GM12874 (cell line): ENCODE measurements at regions not wholly inside any gene's neighbourhood (a gene's known extent, or its start where the extent isn't known, plus 50 kb on each side); places are given as distances from the start of the nearest gene placed in this dataset.

ENCODE experiments used
- CTCF ChIP-seq: IDR thresholded peaks from 2 replicates; pipeline ENCODE4 v1.5.1; 2011; ENCODE audit warnings: low read depth, mild to moderate bottlenecking, control low read depth, low read length, moderate library complexity; ENCODE audit not compliant: insufficient read depth

- no peak for TF ChIP-seq CTCF
Observed at GRCh38 chr2:176662753-176663152, 393.5 kb downstream of the MTX2 start.

GRCh38 chr2:176664478-176664877 is 395.2 kb downstream of the MTX2 start:
- TF ChIP-seq CTCF: no peak

GRCh38 chr2:176665086-176665485 is 395.8 kb downstream of the MTX2 start:
- no peak for TF ChIP-seq CTCF

- no peak for TF ChIP-seq CTCF
Observed at GRCh38 chr2:176668912-176669311, 399.7 kb downstream of the MTX2 start.

GRCh38 chr2:176669398-176670174 is 400.3 kb downstream of the MTX2 start:
- no peak for TF ChIP-seq CTCF

- TF ChIP-seq CTCF: no peak
Observed at GRCh38 chr2:176675271-176675949, 406.2 kb downstream of the MTX2 start.

GRCh38 chr2:176677746-176678265 is 408.6 kb downstream of the MTX2 start:
- no peak for TF ChIP-seq CTCF
